ENCODE measurements at regions not wholly inside any gene's neighbourhood (a gene's known extent, or its start where the extent isn't known, plus 50 kb on each side); places are given as distances from the start of the nearest gene placed in this dataset.

DNA sequence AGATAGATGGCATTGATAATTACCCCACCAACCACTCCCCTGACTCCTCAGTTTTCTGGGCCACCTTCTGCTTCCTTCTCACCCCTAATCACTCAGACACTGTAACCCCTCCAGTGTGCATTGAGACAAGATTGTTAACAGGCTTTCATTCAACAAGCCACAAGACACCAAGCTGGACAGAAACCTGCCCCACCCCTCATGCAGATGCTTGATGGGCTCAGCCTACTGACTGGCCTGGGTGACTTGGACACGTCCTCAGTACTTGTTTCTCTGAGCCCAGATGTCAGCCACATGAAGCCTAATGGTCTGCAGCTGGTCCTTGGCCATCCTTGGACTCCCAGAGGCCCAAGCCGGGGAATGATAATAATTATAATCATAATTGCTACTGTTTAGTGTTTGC lies 71.4 kb upstream of the SMIM23 start:
- H3K4me3 ChIP-seq (ENCODE audit: insufficient read depth, low read length) = no peak overlapping the region
- no peaks in the 10 kb centered on the region for H3K9me3 ChIP-seq (ENCODE audit: low read depth, low read length)
- no peak for TF ChIP-seq CTCF (IDR thresholded peaks at IDR 0.05; ENCODE audit: extremely low read depth, low read depth, low read length)
- H3K4me1 ChIP-seq (ENCODE audit: insufficient read depth, low read length) = no peaks in the 10 kb centered on the region
- H2AFZ ChIP-seq (ENCODE audit: low read length) = no peak overlapping the region
- H3K36me3 ChIP-seq (ENCODE audit: insufficient read depth, low read length) = no peaks in the 10 kb centered on the region
- no peaks in the 10 kb centered on the region for H4K20me1 ChIP-seq (ENCODE audit: insufficient read depth, low read length)
- no peak overlapping the region for H3K4me2 ChIP-seq (ENCODE audit: insufficient read depth, low read length)
- no peaks in the 10 kb centered on the region for H3K27me3 ChIP-seq (ENCODE audit: insufficient read depth, low read length)
- H3K79me2 ChIP-seq (ENCODE audit: insufficient read depth, low read length) = no peaks in the 10 kb centered on the region
- H3K27ac ChIP-seq (ENCODE audit: low read depth, low read length) = no peak overlapping the region
- DNase-seq (ENCODE audit: insufficient read length, low spot score, missing footprints) = no peak

GRCh38 chr5:171714851-171715250 lies 70.8 kb upstream of the SMIM23 start:
- Histone ChIP-seq H3K9me3 (ENCODE audit: low read depth, low read length) (no peaks in the 10 kb centered on the region), H2AFZ (ENCODE audit: low read length) (no peak overlapping the region), H3K79me2 (ENCODE audit: insufficient read depth, low read length) (no peaks in the 10 kb centered on the region), H3K4me1 (ENCODE audit: insufficient read depth, low read length) (no peaks in the 10 kb centered on the region), H3K27ac (ENCODE audit: low read depth, low read length) (no peak overlapping the region), H4K20me1 (ENCODE audit: insufficient read depth, low read length) (no peaks in the 10 kb centered on the region), H3K4me3 (ENCODE audit: insufficient read depth, low read length) (no peak overlapping the region), H3K27me3 (ENCODE audit: insufficient read depth, low read length) (peaks cover 5% of the 10 kb centered on the region), H3K36me3 (ENCODE audit: insufficient read depth, low read length) (no peaks in the 10 kb centered on the region), H3K4me2 (ENCODE audit: insufficient read depth, low read length) (no peak overlapping the region)
- TF ChIP-seq CTCF (IDR thresholded peaks at IDR 0.05; ENCODE audit: extremely low read depth, low read depth, low read length) = no peak
- DNase-seq (ENCODE audit: insufficient read length, low spot score, missing footprints) = no peak

DNA sequence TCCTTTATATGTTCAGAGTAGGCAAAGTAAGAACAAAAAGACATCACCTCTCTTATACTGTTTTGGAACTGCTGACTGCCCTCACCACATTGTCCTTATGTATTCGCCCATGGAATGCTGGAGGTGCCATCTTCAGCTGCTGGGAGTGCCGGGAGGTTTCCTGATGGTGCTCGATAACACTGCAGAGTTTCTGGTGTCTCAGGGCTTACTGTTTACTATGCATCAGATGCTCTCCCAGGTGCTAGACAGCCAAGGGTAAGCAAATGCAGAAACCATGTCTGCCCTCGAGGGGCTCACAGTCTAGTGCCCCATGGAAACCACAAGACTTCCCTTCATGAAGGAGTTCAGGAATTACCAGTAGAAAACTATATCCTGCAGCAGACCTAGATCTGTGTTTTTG lies 70.1 kb upstream of the SMIM23 start:
- Histone ChIP-seq H3K9me3 (ENCODE audit: low read depth, low read length) (no peaks in the 10 kb centered on the region), H3K36me3 (ENCODE audit: insufficient read depth, low read length) (no peaks in the 10 kb centered on the region), H3K4me3 (ENCODE audit: insufficient read depth, low read length) (no peak overlapping the region), H4K20me1 (ENCODE audit: insufficient read depth, low read length) (no peaks in the 10 kb centered on the region), H2AFZ (ENCODE audit: low read length) (no peak overlapping the region), H3K79me2 (ENCODE audit: insufficient read depth, low read length) (no peaks in the 10 kb centered on the region), H3K4me1 (ENCODE audit: insufficient read depth, low read length) (no peaks in the 10 kb centered on the region), H3K4me2 (ENCODE audit: insufficient read depth, low read length) (no peak overlapping the region), H3K27ac (ENCODE audit: low read depth, low read length) (no peak overlapping the region), H3K27me3 (ENCODE audit: insufficient read depth, low read length) (peaks cover 6% of the 10 kb centered on the region)
- no peak for DNase-seq (ENCODE audit: insufficient read length, low spot score, missing footprints)
- TF ChIP-seq CTCF (IDR thresholded peaks at IDR 0.05; ENCODE audit: extremely low read depth, low read depth, low read length) = no peak

- TF ChIP-seq CTCF (IDR thresholded peaks at IDR 0.05; ENCODE audit: extremely low read depth, low read depth, low read length) = no peak
- Histone ChIP-seq H4K20me1 (ENCODE audit: insufficient read depth, low read length) (no peaks in the 10 kb centered on the region), H2AFZ (ENCODE audit: low read length) (no peak overlapping the region), H3K27ac (ENCODE audit: low read depth, low read length) (no peak overlapping the region), H3K36me3 (ENCODE audit: insufficient read depth, low read length) (no peaks in the 10 kb centered on the region), H3K4me1 (ENCODE audit: insufficient read depth, low read length) (no peaks in the 10 kb centered on the region), H3K9me3 (ENCODE audit: low read depth, low read length) (no peaks in the 10 kb centered on the region), H3K4me2 (ENCODE audit: insufficient read depth, low read length) (no peak overlapping the region), H3K4me3 (ENCODE audit: insufficient read depth, low read length) (no peak overlapping the region), H3K27me3 (ENCODE audit: insufficient read depth, low read length) (peaks cover 19% of the 10 kb centered on the region), H3K79me2 (ENCODE audit: insufficient read depth, low read length) (no peaks in the 10 kb centered on the region)
- DNase-seq (ENCODE audit: insufficient read length, low spot score, missing footprints) = no peak
Measured at GRCh38 chr5:171720086-171720485, 65.5 kb upstream of the SMIM23 start.
